ENCODE measurements at regions not wholly inside any gene's neighbourhood (a gene's known extent, or its start where the extent isn't known, plus 50 kb on each side); places are given as distances from the start of the nearest gene placed in this dataset.

GRCh38 chr14:98716133-98716532 is 555.9 kb downstream of the BCL11B start:
- Histone ChIP-seq H3K27ac (ENCODE audit: low read depth in 2 of 2, low read length in 1 of 2) (no peak overlapping the region), H3K9me3 (no peaks in the 10 kb centered on the region), H3K36me3 (replicated peaks in 1 of 2; ENCODE audit: control insufficient read depth in 1 of 2, insufficient read depth in 2 of 2, low read length in 1 of 2) (no peaks in the 10 kb centered on the region), H3K27me3 (ENCODE audit: insufficient read depth) (no peaks in the 10 kb centered on the region), H3K9me2 (no peaks in the 10 kb centered on the region), H3K4me3 (ENCODE audit: low read depth in 2 of 2, low read length in 1 of 2) (no peak overlapping the region), H2AFZ (ENCODE audit: low read depth) (no peak overlapping the region), H4K20me1 (ENCODE audit: insufficient read depth) (no peaks in the 10 kb centered on the region), H3K9ac (no peak overlapping the region), H3F3A (replicated peaks; ENCODE audit: insufficient read depth) (no peaks in the 10 kb centered on the region), H3K79me2 (ENCODE audit: insufficient read depth) (no peaks in the 10 kb centered on the region), H3K4me1 (ENCODE audit: control insufficient read depth in 1 of 2, insufficient read depth in 2 of 2, low read depth in 1 of 2, low read length in 1 of 2) (no peaks in the 10 kb centered on the region), H3K4me2 (no peak overlapping the region)
- TF ChIP-seq IRF3 (IDR thresholded peaks at IDR 0.05; ENCODE audit: low read depth, low read length): no peak
- TF ChIP-seq SIN3A (IDR thresholded peaks at IDR 0.05; ENCODE audit: borderline replicate concordance, low read depth, low read length): no peak
- no peak for TF ChIP-seq TAF1 (IDR thresholded peaks at IDR 0.05; ENCODE audit: borderline replicate concordance, low read depth, low read length)
- TF ChIP-seq RXRA (IDR thresholded peaks at IDR 0.05; ENCODE audit: borderline replicate concordance, low read depth): no peak
- TF ChIP-seq FOXM1 (IDR thresholded peaks at IDR 0.05; ENCODE audit: low read depth): no peak
- TF ChIP-seq ZBTB33 (IDR thresholded peaks at IDR 0.05; ENCODE audit: borderline replicate concordance, low read depth): no peak
- no peak for TF ChIP-seq JUND (IDR thresholded peaks at IDR 0.05)
- ChIA-PET CTCF (interaction anchor here (0.6 kb wide), 1 partner anchor 48 kb away, joined by 3 read pairs; no protein-coding TSS in a partner anchor), POLR2A (no interaction called here)
- DNase-seq: no peak
- 2% methylated on average over 6 of the region's 7 CpGs for WGBS (ENCODE audit: low lambda C conversion rate)

- no peaks in the 10 kb centered on the region for H3K9me2 ChIP-seq
- H3K4me3 ChIP-seq (ENCODE audit: low read depth in 2 of 2, low read length in 1 of 2): no peak overlapping the region
- no peak overlapping the region for H2AFZ ChIP-seq (ENCODE audit: low read depth)
- no peaks in the 10 kb centered on the region for H3K27me3 ChIP-seq (ENCODE audit: insufficient read depth)
- H3K4me2 ChIP-seq: no peak overlapping the region
- no peaks in the 10 kb centered on the region for H3F3A ChIP-seq (replicated peaks; ENCODE audit: insufficient read depth)
- WGBS (ENCODE audit: low lambda C conversion rate): 6% methylated on average over 1 of the region's 1 CpG
- no peaks in the 10 kb centered on the region for H4K20me1 ChIP-seq (ENCODE audit: insufficient read depth)
- H3K27ac ChIP-seq (ENCODE audit: low read depth in 2 of 2, low read length in 1 of 2): no peak overlapping the region
- H3K36me3 ChIP-seq (replicated peaks in 1 of 2; ENCODE audit: control insufficient read depth in 1 of 2, insufficient read depth in 2 of 2, low read length in 1 of 2): no peaks in the 10 kb centered on the region
- no peaks in the 10 kb centered on the region for H3K79me2 ChIP-seq (ENCODE audit: insufficient read depth)
- no peak overlapping the region for H3K9ac ChIP-seq
- H3K4me1 ChIP-seq (ENCODE audit: control insufficient read depth in 1 of 2, insufficient read depth in 2 of 2, low read depth in 1 of 2, low read length in 1 of 2): no peaks in the 10 kb centered on the region
- H3K9me3 ChIP-seq: no peaks in the 10 kb centered on the region
- CTCF ChIA-PET: no interaction called here
- DNase-seq: no peak
- POLR2A ChIA-PET: no interaction called here
- TF ChIP-seq TCF12 (IDR thresholded peaks at IDR 0.05) (no peak), MAX (IDR thresholded peaks at IDR 0.05; ENCODE audit: low read depth) (no peak), NRF1 (IDR thresholded peaks at IDR 0.05; ENCODE audit: low read depth, low read length) (no peak), EP300 (IDR thresholded peaks at IDR 0.05; ENCODE audit: borderline replicate concordance in 1 of 2, low read depth in 1 of 2, low read length in 1 of 2) (no peak), FOXM1 (IDR thresholded peaks at IDR 0.05; ENCODE audit: low read depth) (no peak), FOSL2 (IDR thresholded peaks at IDR 0.05; ENCODE audit: borderline replicate concordance, low read depth) (no peak), GABPA (IDR thresholded peaks at IDR 0.05; ENCODE audit: low read depth) (no peak), MEF2A (IDR thresholded peaks at IDR 0.05; ENCODE audit: borderline replicate concordance, low read depth) (no peak), REST (IDR thresholded peaks at IDR 0.05; ENCODE audit: low read depth, low read length) (no peak), TEAD4 (IDR thresholded peaks at IDR 0.05; ENCODE audit: borderline replicate concordance, insufficient read depth) (no peak), RCOR1 (IDR thresholded peaks at IDR 0.05; ENCODE audit: low read length) (no peak), ZBTB33 (IDR thresholded peaks at IDR 0.05; ENCODE audit: borderline replicate concordance, low read depth) (no peak), FOXJ3 (CRISPR knock-in tag; IDR thresholded peaks at IDR 0.05) (no peak), JUND (IDR thresholded peaks at IDR 0.05) (no peak), POLR2AphosphoS5 (IDR thresholded peaks at IDR 0.05; ENCODE audit: low read depth, low read length) (no peak)
Measured at GRCh38 chr14:98721061-98721460, 550.9 kb downstream of the BCL11B start.

Data from SK-N-SH (cell line).